ENCODE measurements at regions not wholly inside any gene's neighbourhood (a gene's known extent, or its start where the extent isn't known, plus 50 kb on each side); places are given as distances from the start of the nearest gene placed in this dataset.

GRCh38 chr17:71883258-71883657, 237.6 kb upstream of the SOX9 start:
- TF ChIP-seq CTCF (IDR thresholded peaks at IDR 0.05) (no peak), POLR2A (IDR thresholded peaks at IDR 0.05) (no peak)
